GM12878 (cell line): ENCODE measurements at regions not wholly inside any gene's neighbourhood (a gene's known extent, or its start where the extent isn't known, plus 50 kb on each side); places are given as distances from the start of the nearest gene placed in this dataset.

ENCODE experiments used
- CEBPZ ChIP-seq: fragments of 150-350 bp; IDR thresholded peaks from 2 replicates; pipeline ENCODE4 v1.6.1; 2016; ENCODE audit warnings: low read depth, low read length
- CTCF ChIP-seq, 3 experiments: IDR thresholded peaks in 2 of 3; conservative IDR thresholded peaks in 1 of 3; 2 replicates each; pipeline ENCODE4 v1.5.1; 2011; ENCODE audit warnings: low read depth in 3 of 3, low read length in 3 of 3, mild to moderate bottlenecking in 3 of 3, control low read depth in 2 of 3, moderate library complexity in 2 of 3, inconsistent platforms in 1 of 3, mixed read lengths in 1 of 3; ENCODE audit not compliant: control insufficient read depth in 2 of 3, insufficient read depth in 1 of 3; ENCODE audit errors: extremely low read depth in 1 of 3
- EP300 ChIP-seq, 2 experiments: fragments of 150-350 bp in 1 of 2; IDR thresholded peaks; 2 replicates each; pipeline ENCODE4 v1.6.1; 2011 to 2012; ENCODE audit warnings: low read depth in 2 of 2, low read length in 2 of 2, borderline replicate concordance in 1 of 2, improper control_type of control experiment in 1 of 2, inconsistent platforms in 1 of 2; ENCODE audit not compliant: control insufficient read depth in 1 of 2
- GABPA ChIP-seq: IDR thresholded peaks from 2 replicates; pipeline ENCODE4 v1.6.1; 2014; ENCODE audit warnings: antibody characterized with exemption, low read depth, mild to moderate bottlenecking, inconsistent platforms
- HDGF ChIP-seq: fragments of 450-650 bp; IDR thresholded peaks from 2 replicates; pipeline ENCODE4 v1.6.1; 2016; ENCODE audit warnings: antibody characterized with exemption
- PKNOX1 ChIP-seq: fragments of 450-650 bp; IDR thresholded peaks from 2 replicates; pipeline ENCODE4 v1.6.1; 2016; ENCODE audit warnings: mild to moderate bottlenecking
- POLR2AphosphoS5 ChIP-seq: IDR thresholded peaks from 2 replicates; pipeline ENCODE4 v1.6.1; 2011; ENCODE audit warnings: mild to moderate bottlenecking, low read length, inconsistent platforms
- RAD21 ChIP-seq: IDR thresholded peaks from 2 replicates; pipeline ENCODE4 v1.6.1; 2011; ENCODE audit warnings: mild to moderate bottlenecking, low read depth, low read length, moderate library complexity; ENCODE audit not compliant: insufficient read depth
- RCOR1 ChIP-seq: conservative IDR thresholded peaks from 2 replicates; pipeline ENCODE4 v1.6.1; 2012; ENCODE audit warnings: low read depth, low read length, improper control_type of control experiment
- REST ChIP-seq: IDR thresholded peaks from 2 replicates; pipeline ENCODE4 v1.6.1; 2012; ENCODE audit warnings: mild to moderate bottlenecking, low read depth, low read length
- SMC3 ChIP-seq: IDR thresholded peaks from 2 replicates; pipeline ENCODE4 v1.6.1; 2011; ENCODE audit warnings: low read length, improper control_type of control experiment, borderline replicate concordance
- YBX1 ChIP-seq: fragments of 450-650 bp; IDR thresholded peaks from 2 replicates; pipeline ENCODE4 v1.6.1; 2016; ENCODE audit warnings: antibody characterized with exemption
- ZNF687 ChIP-seq: fragments of 450-650 bp; IDR thresholded peaks from 2 replicates; pipeline ENCODE4 v1.6.1; 2017; ENCODE audit warnings: mild to moderate bottlenecking, moderate library complexity

- TF ChIP-seq YBX1 (no peak), RAD21 (no peak), REST (no peak), RCOR1 (no peak), PKNOX1 (no peak), HDGF (no peak), CTCF (IDR thresholded peaks at IDR 0.05 in 2 of 3, conservative IDR thresholded peaks at IDR 0.05 in 1 of 3; ENCODE audit: control insufficient read depth in 2 of 3, extremely low read depth in 1 of 3, insufficient read depth in 1 of 3, low read depth in 3 of 3, low read length in 3 of 3) (no peak), EP300 (IDR thresholded peaks at IDR 0.05; ENCODE audit: borderline replicate concordance in 1 of 2, control insufficient read depth in 1 of 2, low read depth in 2 of 2, low read length in 2 of 2) (no peak), SMC3 (no peak), POLR2AphosphoS5 (no peak), ZNF687 (no peak), GABPA (no peak), CEBPZ (no peak)
These were observed 569.4 kb upstream of the SETBP1 start for GRCh38 chr18:44111337-44111736.
